SK-N-SH (cell line): ENCODE measurements at regions not wholly inside any gene's neighbourhood (a gene's known extent, or its start where the extent isn't known, plus 50 kb on each side); places are given as distances from the start of the nearest gene placed in this dataset.

Source experiments
- CHD2 ChIP-seq: fragments of 150-350 bp; IDR thresholded peaks from 2 replicates; pipeline ENCODE4 v1.6.1; 2018; ENCODE audit warnings: low read length; ENCODE audit not compliant: partially characterized antibody
- EZH2phosphoT487 ChIP-seq: fragments of 200-600 bp; sonication (generic); IDR thresholded peaks from 2 replicates; pipeline ENCODE4 v1.6.1; 2017; ENCODE audit warnings: low read depth, mixed run types, mild to moderate bottlenecking, antibody characterized with exemption, moderate library complexity, borderline replicate concordance
- FOSL2 ChIP-seq: IDR thresholded peaks from 2 replicates; pipeline ENCODE4 v1.4.0; 2012; ENCODE audit warnings: low read depth, mild to moderate bottlenecking, moderate library complexity, borderline replicate concordance
- JUND ChIP-seq: IDR thresholded peaks from 2 replicates; pipeline ENCODE4 v1.4.0; 2012
- MXI1 ChIP-seq: IDR thresholded peaks from 2 replicates; pipeline ENCODE4 v1.6.1; 2012; ENCODE audit warnings: mild to moderate bottlenecking, low read depth, low read length, improper control_type of control experiment
- POLR2AphosphoS5 ChIP-seq: IDR thresholded peaks from 2 replicates; pipeline ENCODE4 v1.6.1; 2012; ENCODE audit warnings: low read depth, low read length
- RAD21 ChIP-seq: IDR thresholded peaks from 2 replicates; pipeline ENCODE4 v1.6.1; 2012; ENCODE audit warnings: mild to moderate bottlenecking, low read length
- RFX5 ChIP-seq: IDR thresholded peaks from 2 replicates; pipeline ENCODE4 v1.6.1; 2012; ENCODE audit warnings: mild to moderate bottlenecking, improper control_type of control experiment, low read length
- SIN3A ChIP-seq: IDR thresholded peaks from 2 replicates; pipeline ENCODE4 v1.6.1; 2012; ENCODE audit warnings: low read depth, mild to moderate bottlenecking, low read length, moderate library complexity, borderline replicate concordance
- SMC3 ChIP-seq: IDR thresholded peaks from 2 replicates; pipeline ENCODE4 v1.6.1; 2012; ENCODE audit warnings: low read depth, low read length, improper control_type of control experiment
- TEAD4 ChIP-seq: IDR thresholded peaks from 2 replicates; pipeline ENCODE4 v1.4.0; 2012; ENCODE audit warnings: mild to moderate bottlenecking, borderline replicate concordance; ENCODE audit not compliant: insufficient read depth
- TF ChIP-seq, protein P1 (sequence below): fragments of 200-600 bp; sonication (generic); IDR thresholded peaks from 2 replicates; pipeline ENCODE4 v1.6.1; 2017; ENCODE audit warnings: antibody characterized with exemption, mild to moderate bottlenecking, moderate library complexity
- TF ChIP-seq, protein P2 (sequence below): IDR thresholded peaks from 2 replicates; pipeline ENCODE4 v1.4.0; 2012; ENCODE audit warnings: low read depth, borderline replicate concordance
- TF ChIP-seq, protein P3 (sequence below): IDR thresholded peaks from 2 replicates; pipeline ENCODE4 v1.4.0; 2012; ENCODE audit warnings: low read depth

DNA sequence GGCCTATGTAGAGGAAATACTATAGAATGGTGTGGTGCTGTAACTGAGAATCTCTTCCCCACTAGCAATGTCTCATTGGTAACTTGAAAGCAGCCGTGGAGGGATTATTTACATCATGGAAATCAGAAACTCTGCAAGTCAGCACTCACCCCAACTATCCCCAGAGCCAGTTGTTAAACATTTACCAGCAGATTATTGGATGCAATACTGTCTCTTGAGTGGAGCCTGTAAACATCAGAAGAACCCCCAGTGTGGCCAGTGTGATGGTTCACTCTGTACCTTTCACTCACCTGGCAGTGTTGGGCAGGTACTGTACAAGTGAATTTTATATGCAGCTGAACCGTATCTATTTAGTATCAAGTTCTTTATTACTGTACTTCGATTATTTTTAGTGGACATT lies 299.8 kb upstream of the SALL1 start:
- TF ChIP-seq, protein P1, sequence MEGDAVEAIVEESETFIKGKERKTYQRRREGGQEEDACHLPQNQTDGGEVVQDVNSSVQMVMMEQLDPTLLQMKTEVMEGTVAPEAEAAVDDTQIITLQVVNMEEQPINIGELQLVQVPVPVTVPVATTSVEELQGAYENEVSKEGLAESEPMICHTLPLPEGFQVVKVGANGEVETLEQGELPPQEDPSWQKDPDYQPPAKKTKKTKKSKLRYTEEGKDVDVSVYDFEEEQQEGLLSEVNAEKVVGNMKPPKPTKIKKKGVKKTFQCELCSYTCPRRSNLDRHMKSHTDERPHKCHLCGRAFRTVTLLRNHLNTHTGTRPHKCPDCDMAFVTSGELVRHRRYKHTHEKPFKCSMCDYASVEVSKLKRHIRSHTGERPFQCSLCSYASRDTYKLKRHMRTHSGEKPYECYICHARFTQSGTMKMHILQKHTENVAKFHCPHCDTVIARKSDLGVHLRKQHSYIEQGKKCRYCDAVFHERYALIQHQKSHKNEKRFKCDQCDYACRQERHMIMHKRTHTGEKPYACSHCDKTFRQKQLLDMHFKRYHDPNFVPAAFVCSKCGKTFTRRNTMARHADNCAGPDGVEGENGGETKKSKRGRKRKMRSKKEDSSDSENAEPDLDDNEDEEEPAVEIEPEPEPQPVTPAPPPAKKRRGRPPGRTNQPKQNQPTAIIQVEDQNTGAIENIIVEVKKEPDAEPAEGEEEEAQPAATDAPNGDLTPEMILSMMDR: no peak
- TF ChIP-seq SMC3 (no peak), SIN3A (no peak), EZH2phosphoT487 (no peak), FOSL2 (no peak), CHD2 (no peak), JUND (no peak), POLR2AphosphoS5 (no peak), MXI1 (no peak), RFX5 (no peak), TEAD4 (no peak), RAD21 (no peak)
- TF ChIP-seq, protein P2, sequence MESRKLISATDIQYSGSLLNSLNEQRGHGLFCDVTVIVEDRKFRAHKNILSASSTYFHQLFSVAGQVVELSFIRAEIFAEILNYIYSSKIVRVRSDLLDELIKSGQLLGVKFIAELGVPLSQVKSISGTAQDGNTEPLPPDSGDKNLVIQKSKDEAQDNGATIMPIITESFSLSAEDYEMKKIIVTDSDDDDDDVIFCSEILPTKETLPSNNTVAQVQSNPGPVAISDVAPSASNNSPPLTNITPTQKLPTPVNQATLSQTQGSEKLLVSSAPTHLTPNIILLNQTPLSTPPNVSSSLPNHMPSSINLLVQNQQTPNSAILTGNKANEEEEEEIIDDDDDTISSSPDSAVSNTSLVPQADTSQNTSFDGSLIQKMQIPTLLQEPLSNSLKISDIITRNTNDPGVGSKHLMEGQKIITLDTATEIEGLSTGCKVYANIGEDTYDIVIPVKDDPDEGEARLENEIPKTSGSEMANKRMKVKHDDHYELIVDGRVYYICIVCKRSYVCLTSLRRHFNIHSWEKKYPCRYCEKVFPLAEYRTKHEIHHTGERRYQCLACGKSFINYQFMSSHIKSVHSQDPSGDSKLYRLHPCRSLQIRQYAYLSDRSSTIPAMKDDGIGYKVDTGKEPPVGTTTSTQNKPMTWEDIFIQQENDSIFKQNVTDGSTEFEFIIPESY: no peak
- TF ChIP-seq, protein P3, sequence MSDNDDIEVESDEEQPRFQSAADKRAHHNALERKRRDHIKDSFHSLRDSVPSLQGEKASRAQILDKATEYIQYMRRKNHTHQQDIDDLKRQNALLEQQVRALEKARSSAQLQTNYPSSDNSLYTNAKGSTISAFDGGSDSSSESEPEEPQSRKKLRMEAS: no peak
